ENCODE measurements at regions not wholly inside any gene's neighbourhood (a gene's known extent, or its start where the extent isn't known, plus 50 kb on each side); places are given as distances from the start of the nearest gene placed in this dataset.

- no peak for TF ChIP-seq CTCF (conservative IDR thresholded peaks at IDR 0.05; ENCODE audit: low read depth, low read length)
- no peak for TF ChIP-seq EZH2 (IDR thresholded peaks at IDR 0.05; ENCODE audit: low read length, unreplicated experiment)
- no peak for TF ChIP-seq EZH2phosphoT487 (IDR thresholded peaks at IDR 0.05; ENCODE audit: borderline replicate concordance, low read length)
These were observed 529.9 kb downstream of the MMUT start for GRCh38 chr6:48933136-48933535.

Data from PC-3 (cell line).